MV-4-11 (cell line): ENCODE measurements at regions not wholly inside any gene's neighbourhood (a gene's known extent, or its start where the extent isn't known, plus 50 kb on each side); places are given as distances from the start of the nearest gene placed in this dataset.

Experiments
- DNase-seq: peaks from one replicate; lab custom pipeline; 2025; lab: John Stamatoyannopoulos, UW

DNA sequence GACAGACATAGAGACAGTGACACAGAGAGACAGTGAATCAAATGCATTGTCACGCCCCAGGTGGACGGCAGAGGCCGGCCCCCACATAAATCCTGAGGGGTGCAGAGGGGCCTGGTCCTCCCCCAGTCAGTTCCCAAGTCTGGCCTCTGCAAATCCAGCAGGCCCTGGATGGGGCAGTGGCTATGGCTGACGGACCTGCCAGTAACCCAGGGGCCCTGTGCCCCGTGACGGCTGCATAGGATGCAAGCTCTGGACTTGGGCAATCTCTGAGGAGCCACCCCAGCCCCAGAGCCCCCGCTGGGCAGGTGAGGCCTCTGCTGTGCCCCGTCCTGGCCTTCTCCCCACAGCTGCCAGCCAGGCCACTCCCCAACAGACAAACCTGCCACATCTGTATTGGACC is 204.5 kb downstream of the BRD1 start:
- DNase-seq = no peak

DNA sequence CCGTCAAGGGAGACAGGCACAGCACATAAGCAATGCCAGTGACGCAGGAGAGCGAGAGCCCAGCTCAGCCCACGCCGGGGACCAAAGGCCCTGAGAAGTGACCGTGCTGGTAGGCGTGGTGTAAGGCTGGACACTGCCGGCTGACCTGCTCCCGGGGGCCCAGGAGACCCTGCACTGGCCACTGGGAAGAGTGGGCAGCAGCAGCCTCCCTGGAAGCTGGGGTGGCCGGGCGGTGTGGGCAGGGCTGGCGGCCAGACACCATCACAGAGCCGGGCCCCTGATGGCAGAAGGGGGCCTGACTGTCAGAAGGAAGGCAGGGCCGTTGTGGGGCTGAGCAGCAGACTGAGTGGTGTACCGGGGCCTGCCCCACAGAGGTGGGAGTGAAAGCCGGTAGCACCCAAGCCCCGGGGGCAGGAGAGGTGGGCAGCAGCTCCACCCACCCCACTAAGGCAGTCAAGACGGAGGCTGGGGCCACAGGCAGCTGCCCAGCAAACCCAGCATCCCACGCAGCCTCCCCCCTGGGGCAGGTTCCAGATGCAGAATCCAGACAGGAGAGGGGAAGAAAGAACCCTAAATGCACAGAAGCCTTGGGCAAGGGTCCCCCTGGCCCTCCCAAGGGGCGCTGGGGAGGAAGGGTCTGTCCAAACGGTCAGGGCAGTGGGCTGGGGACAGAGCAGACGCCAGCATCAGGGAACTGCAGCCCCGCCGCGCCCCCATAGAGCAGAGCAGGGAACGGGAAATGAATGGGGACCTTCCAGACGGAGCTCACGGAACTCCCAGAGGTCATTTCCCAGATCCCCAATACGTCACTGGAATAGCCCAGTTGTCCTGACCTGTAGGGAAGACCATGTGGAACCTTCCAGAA is 205.2 kb downstream of the BRD1 start:
- no peak for DNase-seq

DNA sequence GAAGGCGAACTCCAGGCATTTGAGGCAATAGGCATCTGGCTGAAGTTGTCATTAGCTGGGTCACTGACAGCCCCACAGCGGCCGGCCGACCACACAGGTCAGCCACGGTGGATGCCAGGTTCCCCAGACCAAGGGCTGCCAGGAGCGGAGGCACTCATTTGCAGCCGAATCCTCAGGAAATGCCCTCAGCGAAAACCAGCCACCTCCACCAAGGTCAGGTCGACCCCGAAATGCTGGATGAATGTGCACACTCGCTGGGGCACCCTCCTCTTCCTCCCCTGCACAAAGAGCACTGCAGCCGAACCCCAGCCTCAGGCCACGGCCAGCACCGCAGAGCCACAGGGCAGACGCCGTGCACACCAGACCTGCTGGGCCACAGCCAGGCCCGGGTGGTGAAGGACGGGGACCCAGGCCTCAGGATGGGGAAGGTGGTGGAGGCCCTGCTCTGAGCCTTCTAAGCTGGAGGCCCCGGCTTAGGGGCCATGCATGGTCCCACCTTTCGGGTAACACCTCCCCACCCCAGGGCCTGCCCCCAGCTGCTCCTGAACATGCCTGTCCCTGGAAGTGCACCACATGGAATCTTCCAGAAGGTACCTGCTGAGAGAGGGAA is 206.0 kb downstream of the BRD1 start:
- no peak for DNase-seq

DNA sequence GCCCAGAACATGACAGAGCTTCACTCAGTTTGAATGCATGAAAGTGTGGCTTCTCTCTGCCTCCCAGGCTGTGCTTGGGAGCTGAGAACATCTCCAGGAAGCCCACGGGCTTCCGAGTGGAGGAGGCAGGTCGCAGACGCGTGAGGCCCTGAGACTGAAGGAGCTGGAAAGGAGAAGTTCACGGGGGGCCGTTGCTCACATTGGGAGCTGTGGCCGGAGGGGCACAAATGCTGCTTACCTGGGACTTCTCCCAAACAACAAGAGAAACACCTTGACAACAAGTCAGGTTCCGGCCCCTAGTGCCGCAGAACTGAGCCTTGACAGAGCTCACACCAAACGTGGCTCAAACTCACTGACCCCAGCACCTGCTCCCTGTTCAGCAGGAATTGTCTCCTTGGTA is 207.0 kb downstream of the BRD1 start:
- no peak for DNase-seq

DNA sequence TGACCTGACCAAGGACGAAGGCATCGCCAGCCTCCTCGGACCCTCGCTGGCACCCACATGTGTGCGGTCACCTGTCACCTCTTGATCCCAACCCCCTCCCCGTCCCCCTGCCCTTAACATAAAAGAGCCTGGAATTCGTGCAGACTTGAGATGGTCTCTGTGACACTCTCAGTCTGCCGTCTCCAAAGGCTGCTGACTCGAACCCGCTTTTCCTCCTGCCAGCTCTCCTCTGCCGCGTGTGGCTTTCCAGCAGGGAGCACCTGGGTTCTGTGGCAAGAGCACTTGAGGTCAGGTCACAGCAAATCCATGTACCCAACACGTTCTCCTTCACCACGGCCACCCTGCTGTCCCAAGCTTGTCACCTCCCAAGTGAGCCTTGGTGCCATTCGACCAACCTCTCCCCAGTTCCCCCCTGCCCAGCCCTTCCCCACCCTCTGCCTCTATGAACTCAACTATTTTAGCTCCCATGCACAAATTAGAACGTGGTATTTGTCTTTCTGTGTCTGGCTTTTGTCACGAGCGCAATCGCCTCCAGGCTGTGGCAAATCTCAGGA is 207.6 kb downstream of the BRD1 start:
- DNase-seq = no peak

DNA sequence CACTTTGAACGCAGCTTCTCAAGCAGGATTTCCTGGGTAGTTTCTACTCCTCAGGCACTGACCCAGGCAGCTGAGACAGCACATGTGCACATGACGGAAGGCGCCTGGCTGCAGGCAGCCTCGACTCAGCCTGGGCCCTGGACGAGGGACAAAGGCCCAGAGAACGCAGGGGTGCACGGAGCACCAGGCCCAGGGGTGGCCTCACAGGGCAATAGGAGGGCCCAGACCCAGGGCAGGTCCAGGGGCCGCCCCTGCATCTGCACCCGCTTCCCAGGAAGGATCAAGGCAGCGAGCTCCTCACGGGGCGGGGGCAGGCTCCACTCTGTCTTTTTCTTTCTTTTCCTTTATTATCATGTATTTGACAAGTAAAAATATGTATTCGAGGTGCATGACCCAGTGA is 208.4 kb downstream of the BRD1 start:
- no peak for DNase-seq

DNA sequence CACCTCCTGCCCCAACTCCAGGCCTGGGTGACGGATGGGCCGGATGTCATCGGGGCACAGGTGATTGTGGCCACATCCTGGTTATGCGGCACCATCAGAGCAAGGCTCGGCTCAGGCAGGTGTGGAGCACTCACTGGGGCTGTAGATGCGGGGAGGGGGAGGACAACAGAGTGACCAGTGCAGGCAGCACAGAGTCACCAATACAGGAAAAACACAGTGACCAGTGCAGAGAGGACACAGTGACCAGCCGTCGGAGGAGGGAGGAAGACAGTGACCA is 209.1 kb downstream of the BRD1 start:
- DNase-seq = no peak

DNA sequence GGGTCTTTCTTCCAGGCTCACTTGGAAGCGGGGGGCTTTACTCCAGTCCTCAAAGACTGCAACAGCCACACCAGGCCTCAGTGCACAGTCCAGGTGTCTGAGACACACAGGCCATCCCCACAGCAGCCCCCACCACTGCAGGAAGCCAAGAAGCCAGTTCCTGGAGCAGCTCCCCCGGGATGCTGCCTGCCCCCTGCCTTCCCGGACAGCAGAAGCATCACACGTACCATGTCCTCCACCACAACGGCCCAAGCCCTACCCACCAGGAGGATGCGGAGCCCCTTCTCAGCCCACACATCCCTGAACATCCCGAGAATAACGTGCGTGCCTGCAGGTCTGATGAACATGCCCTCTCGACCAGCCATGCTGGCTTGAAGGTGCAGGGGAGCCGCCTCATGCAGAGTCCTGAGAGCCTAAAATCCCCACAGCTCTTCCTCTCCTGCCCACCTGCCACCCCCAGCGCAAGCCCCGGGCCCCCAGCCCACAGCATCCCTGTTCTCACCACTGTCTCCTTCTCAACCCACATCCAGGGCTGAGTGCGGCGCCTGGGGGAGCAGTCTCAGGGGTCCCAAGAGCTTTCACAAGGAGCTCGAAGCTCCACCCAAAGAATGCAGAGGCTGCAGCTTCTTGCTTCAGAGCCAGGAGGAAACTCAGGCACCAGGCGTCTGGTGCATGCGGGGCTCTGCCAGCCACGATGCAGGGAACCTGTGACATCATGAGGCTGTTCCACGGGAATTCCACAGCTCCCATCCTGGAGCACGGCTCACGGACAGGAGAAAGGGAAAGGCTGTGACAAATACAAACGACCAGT is 209.6 kb downstream of the BRD1 start:
- no peak for DNase-seq

DNA sequence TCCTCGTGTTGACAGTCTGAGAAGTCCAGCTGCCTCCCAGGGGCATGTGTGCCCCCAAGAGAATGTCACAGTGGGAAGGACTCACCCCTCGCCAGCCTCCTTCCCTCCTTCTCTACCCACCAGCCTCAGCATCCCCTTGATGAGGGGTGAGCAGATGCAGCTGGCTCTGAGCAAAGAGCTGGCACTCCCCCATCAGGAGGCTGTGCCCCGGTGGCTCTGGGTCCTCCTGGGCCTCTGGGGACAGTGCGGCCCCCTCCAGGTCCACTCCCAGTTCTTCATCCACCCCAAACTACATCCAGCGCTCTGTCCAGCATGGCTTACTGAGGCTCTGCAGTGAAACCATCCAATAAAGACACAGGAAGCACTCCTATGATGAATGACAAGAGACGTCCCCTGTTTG is 210.4 kb downstream of the BRD1 start:
- DNase-seq = no peak

DNA sequence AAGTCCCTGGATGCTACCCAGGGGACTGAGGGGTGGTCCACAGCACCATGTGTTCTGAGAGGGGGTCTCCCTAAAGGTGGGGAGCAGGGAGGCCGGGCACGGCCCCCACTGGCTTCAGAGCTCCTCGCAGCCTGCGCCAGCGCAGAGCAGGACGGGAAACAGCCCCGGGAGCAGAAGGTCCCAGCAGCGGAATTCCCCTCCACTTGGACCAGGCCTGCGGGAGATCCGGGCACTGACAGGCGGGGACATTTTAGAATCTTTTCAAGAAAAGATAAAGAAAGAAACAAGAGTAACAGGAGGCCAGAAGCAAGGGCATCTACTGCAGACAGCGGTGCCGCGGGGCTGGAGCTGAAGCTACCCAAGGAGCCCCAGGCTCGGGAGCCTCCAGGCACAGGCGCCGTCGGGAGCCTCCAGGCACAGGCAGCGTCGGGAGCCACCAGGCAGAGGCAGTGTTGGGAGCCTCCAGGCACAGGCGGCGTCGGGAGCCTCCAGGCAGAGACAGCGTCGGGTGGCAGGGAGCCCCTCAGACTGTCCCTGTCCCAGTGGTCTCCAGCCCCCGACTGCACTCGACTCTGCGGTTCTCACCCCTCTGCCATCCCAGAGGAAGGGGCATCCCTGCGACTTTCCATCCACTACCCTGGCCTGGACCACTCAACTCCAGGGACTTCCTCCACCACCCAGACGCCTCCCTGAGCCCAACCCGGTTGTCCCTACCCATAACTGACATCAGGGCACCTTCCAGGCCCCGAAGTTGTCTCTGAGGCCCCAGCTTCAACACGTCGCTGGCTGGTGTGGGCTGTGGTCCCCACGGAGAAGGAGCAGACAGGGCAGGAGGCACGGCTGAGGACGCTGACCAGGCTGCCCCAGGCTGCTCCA is 211.1 kb downstream of the BRD1 start:
- no peak for DNase-seq

DNA sequence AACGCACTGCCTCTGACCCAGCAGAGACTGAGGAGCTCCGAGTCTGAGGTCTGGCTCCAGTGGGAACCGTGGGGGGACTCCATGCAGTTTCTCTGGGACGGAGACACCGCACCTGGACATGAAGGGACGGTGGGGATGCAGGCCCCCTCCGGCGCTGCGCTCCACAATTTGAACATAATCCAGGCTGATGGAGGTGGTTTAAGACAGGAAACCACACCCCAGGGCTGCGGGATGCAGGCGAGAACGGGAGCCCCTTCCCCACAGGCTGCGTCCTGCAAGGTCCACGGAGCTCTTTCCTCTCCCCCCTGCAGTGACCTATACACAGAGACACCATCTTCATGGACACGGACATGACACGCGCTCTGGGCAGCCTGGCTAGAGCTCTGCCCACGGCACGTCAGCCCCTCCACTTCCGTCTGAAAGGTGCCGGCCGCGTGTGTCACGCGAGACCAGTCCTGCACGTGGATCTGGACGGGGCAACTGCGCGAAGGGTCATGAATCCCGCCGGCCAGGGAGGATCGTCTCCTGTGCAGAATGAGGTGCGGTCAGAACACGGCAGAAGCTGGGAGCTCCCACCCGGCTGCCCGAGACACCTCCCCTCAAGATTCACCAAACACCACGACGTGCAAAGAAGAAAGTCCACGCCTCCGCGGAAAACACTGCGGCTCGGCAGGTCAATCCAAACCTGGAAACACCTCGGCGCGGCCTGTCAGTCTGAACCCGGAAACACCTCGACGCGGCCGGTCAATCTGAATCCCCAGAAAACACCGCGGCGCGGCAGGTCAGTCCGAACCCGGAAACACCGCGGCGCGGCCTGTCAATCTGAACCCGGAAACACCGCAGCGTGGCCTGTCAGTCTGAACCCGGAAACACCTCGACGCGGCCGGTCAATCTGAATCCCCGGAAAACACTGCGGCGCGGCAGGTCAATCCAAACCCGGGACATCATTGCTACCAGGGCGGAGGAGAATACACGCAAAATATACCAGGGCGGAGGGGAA is 212.4 kb downstream of the BRD1 start:
- no peak for DNase-seq

DNA sequence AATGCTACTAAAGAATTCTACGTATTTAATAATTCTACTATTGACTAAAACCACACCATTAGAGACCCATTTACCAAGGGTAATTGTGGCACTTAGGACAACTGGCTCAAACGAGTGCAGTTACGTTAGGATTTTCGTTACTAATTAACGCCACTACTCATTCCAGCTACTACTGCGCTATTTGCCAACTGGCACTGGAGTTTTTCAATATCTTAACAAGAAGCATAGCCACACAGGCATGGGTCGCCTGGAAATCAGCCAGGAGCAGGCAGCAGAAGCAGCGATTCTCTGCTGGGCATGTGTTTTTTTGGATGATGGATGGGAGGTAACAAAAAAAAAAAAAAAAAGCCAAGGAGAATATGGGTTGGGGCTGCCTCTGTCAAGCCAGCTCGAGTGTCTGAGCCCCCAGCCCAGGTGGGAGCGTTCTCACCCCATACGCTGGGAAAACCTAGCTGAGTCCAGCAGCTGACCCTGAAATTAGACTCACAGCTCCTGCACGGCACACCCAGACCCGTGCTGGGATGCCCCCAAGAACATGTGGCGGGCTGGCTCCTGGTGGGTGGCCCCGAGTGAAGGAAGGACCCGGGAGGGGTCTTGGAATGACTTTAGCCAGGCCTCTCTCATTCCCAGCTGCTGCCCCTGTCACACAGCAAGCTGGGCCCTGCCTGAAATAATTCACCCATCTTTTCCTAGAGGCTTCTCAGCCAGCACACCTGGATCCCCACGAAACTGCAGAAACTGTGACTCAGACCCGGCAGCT is 214.0 kb downstream of the BRD1 start:
- no peak for DNase-seq

DNA sequence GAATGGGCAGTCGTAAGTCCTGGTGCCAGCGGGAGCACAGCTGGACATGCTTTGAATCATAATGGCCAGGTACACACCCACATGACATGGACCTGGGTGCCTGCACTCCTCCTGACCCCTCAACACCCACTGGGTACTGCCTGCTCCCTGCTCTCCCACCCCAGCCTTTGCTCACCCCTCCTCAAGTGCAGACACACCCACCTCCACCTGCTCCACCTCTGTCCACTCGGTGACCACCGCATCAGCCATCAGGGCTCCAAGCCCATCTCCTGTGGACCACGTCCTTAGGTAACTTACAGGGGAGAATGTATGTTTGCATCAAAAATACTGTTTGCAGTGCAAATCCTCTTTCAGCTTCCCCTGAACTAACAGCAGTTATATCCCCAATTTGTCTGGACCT is 214.6 kb downstream of the BRD1 start:
- no peak for DNase-seq

DNA sequence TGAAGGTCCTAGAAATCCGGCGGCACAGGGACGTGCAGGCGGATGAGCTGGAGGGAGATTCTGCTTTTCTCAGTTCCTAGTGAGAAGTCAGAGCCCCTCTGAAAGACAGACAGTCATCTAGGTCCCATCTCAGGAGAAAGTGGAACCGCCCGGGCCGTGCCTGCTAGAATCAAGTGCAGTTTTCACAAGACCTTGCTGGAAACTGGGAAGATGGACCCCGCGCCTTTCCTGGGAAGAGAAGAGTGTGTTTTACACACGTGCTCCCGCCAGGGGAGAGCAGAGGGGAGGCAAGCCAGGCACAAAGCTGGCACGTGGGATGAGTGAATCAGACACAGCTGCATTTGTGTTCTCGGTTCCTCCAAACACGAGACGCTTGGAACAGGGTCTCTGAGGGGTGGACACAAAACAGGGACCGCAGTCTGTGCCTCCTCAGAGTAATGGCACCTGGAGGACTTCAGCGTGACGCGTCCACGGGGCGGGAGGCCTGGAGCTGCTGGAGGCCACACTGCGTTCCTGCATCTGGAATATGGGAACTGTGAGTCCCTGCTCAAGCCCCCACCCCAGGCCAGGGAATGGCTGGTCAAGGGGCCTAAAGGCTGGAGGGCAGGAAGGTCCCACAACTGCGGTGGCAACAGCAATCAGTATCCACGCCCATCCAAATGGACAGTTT is 218.3 kb downstream of the BRD1 start:
- no peak for DNase-seq

DNA sequence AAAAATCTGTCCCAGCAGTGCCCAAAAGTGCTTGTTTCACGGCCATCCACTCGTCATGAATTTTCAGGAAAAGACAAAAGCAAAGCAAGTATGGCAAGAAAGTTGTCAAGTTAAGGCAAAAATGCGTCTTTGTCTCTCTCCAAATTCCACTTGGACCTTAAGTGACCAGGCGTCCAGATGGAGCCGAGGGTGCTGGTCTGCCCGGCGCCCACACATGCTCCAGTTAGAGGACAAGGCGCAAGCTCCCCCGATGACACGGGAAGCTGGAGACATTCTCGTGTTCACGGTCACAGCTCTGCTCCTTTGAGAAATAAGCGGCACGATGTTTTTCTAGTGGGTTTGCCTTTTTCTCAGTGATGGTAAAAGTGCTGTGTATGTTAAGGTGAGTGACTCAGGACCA is 219.0 kb downstream of the BRD1 start:
- no peak for DNase-seq

DNA sequence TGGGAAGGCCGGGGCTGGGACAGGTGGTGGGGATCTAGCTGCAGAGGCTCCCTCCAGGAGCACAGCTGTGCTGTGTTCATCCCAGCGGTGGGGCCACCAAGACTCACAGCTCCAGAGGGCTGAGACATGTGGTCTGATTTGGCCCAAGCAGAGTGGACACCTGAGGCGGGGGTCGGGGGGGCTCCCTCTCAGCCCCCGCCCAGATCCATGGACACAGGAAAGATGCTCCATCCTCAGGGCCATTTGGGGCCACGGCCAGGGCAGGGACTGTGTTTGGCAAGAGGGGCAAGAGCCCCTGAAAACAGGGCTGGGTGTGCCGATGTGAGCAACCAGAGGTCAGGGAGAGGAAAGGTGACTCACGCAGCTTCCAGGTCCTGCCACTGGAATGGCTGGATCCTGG is 219.4 kb downstream of the BRD1 start:
- DNase-seq = no peak

DNA sequence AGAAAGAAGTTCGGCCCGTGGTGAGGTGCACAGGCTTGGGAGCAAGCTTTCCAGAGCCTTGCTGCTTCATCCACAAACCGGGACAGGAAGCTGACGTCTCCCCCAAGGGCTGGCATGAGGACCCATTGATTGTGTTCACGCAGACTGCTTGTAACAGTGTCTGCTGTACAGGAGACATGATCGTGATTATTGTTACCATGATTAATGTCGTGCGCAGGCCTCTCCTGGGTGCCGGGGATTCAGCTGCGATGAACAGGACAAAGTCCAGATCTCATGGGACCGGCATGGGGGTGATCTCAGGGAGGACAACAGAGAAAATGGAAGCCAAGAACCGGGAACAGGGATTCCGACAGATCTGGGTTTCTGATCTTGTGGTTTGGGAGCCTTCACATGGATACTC is 219.9 kb downstream of the BRD1 start:
- no peak for DNase-seq

DNA sequence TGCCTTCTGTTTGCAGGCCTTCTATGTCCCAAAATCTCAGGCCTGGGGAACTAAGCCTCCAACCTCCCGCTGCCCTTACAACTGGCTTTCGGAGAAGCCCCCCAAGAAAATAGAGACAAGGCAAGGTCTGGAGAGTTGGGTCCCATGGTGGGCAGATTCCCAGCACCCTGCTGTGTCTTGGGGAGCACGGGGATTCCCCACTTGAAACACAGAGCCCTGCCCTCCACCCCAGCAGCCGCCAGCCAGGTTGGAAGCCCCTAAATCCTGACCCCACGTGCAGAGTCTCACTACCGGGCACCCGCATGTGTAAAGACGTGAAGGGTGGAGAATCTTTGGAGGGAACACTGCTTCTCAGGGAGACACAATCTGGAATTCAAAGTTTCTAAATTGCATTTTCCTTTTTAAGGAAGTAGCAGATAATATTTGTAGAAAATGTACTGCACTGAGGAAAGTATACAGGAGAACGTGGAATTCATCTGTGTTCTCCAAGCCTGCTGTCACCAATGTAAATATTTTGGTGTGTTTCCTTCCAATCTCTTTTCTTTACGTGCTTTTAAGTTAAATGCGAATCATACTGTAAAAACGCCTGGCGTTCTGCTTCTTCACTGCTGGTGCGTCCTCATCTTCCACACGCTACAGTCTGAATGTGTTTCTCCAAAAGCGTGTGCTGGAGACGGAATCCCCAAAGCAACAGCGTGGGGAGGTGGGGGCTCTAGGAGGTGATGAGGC is 220.9 kb downstream of the BRD1 start:
- DNase-seq = no peak
